Gastroesophageal sphincter (tissue), 3 donors: ENCODE measurements at regions not wholly inside any gene's neighbourhood (a gene's known extent, or its start where the extent isn't known, plus 50 kb on each side); places are given as distances from the start of the nearest gene placed in this dataset.

ENCODE experiments used
- CTCF ChIP-seq, 4 experiments: fragments of 200-600 bp in 2 of 4; fragments of 450-650 bp in 2 of 4; sonication (generic) in 1 of 4; IDR thresholded peaks; one replicate each; pipeline ENCODE4 v1.5.1; 2017 to 2019; ENCODE audit warnings: antibody characterized with exemption in 4 of 4, mild to moderate bottlenecking in 2 of 4, moderate library complexity in 2 of 4
- EP300 ChIP-seq: sonication (generic); formaldehyde crosslinking; IDR thresholded peaks from one replicate; pipeline ENCODE4 v1.6.1; 2017; ENCODE audit warnings: antibody characterized with exemption, mild to moderate bottlenecking
- POLR2A ChIP-seq, 2 donors: fragments of 450-650 bp; IDR thresholded peaks; one replicate each; pipeline ENCODE4 v1.6.1; 2017; ENCODE audit warnings: antibody characterized with exemption in 2 of 2, mild to moderate bottlenecking in 2 of 2, moderate library complexity in 1 of 2
- POLR2AphosphoS5 ChIP-seq: sonication (generic); formaldehyde crosslinking; IDR thresholded peaks from one replicate; pipeline ENCODE4 v1.6.1; 2017; ENCODE audit warnings: antibody characterized with exemption

- TF ChIP-seq POLR2A (IDR thresholded peaks at IDR 0.05) (no peak), CTCF (IDR thresholded peaks at IDR 0.05) (no peak), POLR2AphosphoS5 (no peak), EP300 (no peak)
Measured at GRCh38 chr2:210884227-210884626, 327.8 kb downstream of the CPS1 start.
